ENCODE measurements at regions not wholly inside any gene's neighbourhood (a gene's known extent, or its start where the extent isn't known, plus 50 kb on each side); places are given as distances from the start of the nearest gene placed in this dataset.

DNA sequence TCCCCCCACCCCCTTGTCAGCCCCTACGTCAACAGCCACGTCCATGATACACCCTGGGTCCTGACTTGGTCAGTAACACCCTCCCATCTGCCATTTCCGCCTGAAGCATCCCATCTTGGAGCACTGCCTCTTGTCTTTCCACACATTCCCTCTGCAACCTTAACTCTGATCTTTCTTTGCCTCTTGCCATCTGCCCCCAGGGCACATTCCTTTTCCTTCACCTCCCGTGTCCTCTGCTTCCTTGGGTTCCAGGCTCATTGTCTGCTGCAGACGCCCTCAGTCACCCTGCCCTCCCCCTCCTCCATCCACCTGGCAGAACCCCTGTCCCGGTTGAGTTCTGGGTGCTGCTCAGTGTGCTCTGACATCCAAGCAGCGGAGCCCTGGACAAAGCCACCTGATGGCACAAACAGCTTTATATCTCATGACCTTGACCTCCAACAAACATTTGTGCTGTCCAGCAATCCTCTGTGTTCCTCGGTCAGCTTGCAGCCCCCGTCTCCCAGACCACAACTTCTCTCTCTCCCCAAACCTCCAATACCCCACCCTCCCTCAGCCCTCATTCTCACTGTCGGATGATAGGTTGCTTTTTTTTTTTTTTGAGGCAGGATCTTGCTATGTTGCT, 97.7 kb upstream of the IER5L start:
- TF ChIP-seq, protein P1, sequence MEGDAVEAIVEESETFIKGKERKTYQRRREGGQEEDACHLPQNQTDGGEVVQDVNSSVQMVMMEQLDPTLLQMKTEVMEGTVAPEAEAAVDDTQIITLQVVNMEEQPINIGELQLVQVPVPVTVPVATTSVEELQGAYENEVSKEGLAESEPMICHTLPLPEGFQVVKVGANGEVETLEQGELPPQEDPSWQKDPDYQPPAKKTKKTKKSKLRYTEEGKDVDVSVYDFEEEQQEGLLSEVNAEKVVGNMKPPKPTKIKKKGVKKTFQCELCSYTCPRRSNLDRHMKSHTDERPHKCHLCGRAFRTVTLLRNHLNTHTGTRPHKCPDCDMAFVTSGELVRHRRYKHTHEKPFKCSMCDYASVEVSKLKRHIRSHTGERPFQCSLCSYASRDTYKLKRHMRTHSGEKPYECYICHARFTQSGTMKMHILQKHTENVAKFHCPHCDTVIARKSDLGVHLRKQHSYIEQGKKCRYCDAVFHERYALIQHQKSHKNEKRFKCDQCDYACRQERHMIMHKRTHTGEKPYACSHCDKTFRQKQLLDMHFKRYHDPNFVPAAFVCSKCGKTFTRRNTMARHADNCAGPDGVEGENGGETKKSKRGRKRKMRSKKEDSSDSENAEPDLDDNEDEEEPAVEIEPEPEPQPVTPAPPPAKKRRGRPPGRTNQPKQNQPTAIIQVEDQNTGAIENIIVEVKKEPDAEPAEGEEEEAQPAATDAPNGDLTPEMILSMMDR (IDR thresholded peaks at IDR 0.05): no peak
- TF ChIP-seq POLR2A (IDR thresholded peaks at IDR 0.05; ENCODE audit: low read depth) (no peak), POLR2AphosphoS5 (IDR thresholded peaks at IDR 0.05) (no peak)

All from esophagus muscularis mucosa (tissue), 3 donors.